Activated B cell treated with CpG ODN at 0.5 μM for 24 hours (primary cell): ENCODE measurements at regions not wholly inside any gene's neighbourhood (a gene's known extent, or its start where the extent isn't known, plus 50 kb on each side); places are given as distances from the start of the nearest gene placed in this dataset.

Experiments used
- ATAC-seq: fragments of 200-7000 bp; cut with Tn5 transposase; one replicate; pipeline ENCODE4 v1.10.0; 2021; ENCODE audit warnings: low read depth, mild to moderate bottlenecking, moderate library complexity
- CTCF ChIA-PET: fragments of 350-600 bp; sonication (Branson Sonifier 250); formaldehyde crosslinking; loops from one replicate; lab custom pipeline; 2021; ENCODE audit warnings: antibody characterized with exemption; lab: Charles Lee
- POLR2A ChIA-PET: fragments of 350-600 bp; sonication (Branson Sonifier 250); formaldehyde crosslinking; loops from one replicate; lab custom pipeline; 2021; ENCODE audit warnings: antibody characterized with exemption; lab: Charles Lee
- DNase-seq: peaks from one replicate; pipeline ENCODE4 v3.0.0; 2022
- H3K27ac Mint-ChIP-seq: one replicate; pipeline ENCODE4 v1.8.0; 2020; ENCODE audit warnings: mixed read lengths
- H3K27me3 Mint-ChIP-seq: one replicate; pipeline ENCODE4 v1.8.0; 2021; ENCODE audit warnings: mixed read lengths
- H3K36me3 Mint-ChIP-seq: one replicate; pipeline ENCODE4 v1.8.0; 2021; ENCODE audit warnings: low read depth, mixed read lengths
- H3K4me1 Mint-ChIP-seq: one replicate; pipeline ENCODE4 v1.8.0; 2021; ENCODE audit warnings: mixed read lengths
- H3K4me3 Mint-ChIP-seq: one replicate; pipeline ENCODE4 v1.8.0; 2020; ENCODE audit warnings: mild to moderate bottlenecking, mixed read lengths
- H3K9me3 Mint-ChIP-seq: one replicate; pipeline ENCODE4 v1.8.0; 2020; ENCODE audit warnings: mixed read lengths
- intact Hi-C: fragments of 100-400 bp; cut with micrococcal nuclease; formaldehyde crosslinking; loops from one replicate; pipeline ENCODE4 v1.15.1; 2024
- TF ChIP-seq, protein P1 (sequence below): fragments of 200-600 bp; IDR thresholded peaks from one replicate; pipeline ENCODE4 v1.8.0; 2022; ENCODE audit warnings: antibody characterized with exemption, mild to moderate bottlenecking

DNA sequence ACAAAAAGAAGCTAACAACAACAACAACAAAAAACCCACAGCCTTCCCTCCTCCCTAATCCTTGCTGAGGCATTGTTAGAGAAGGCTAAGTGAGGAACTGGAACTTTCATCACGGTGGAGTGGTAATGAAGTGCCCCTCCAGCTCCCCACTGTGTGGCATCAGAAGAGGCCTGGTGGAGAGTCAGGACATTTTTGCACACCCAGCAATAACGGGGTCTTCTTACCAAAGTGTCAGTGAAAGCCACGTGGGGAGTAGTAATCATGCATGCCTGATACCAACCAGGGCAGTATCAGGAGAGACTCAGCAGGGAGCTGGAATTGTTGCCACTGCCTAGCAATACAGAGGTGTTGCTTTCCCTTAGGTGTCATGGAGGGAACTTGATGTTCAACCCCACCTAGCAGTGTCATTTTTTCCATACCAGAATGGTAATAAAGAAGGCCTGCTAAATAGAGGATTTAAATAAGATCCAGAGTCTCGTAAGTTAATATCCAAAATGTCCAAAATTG is 299.7 kb upstream of the RGS6 start:
- CTCF ChIA-PET: no interaction called here
- no peaks in the 10 kb centered on the region for H3K9me3 Mint-ChIP-seq
- DNase-seq (no peak), ATAC-seq (no peak)
- POLR2A ChIA-PET: no interaction called here
- H3K27ac Mint-ChIP-seq: no peak overlapping the region
- H3K36me3 Mint-ChIP-seq: peaks cover 82% of the 10 kb centered on the region
- TF ChIP-seq, protein P1, sequence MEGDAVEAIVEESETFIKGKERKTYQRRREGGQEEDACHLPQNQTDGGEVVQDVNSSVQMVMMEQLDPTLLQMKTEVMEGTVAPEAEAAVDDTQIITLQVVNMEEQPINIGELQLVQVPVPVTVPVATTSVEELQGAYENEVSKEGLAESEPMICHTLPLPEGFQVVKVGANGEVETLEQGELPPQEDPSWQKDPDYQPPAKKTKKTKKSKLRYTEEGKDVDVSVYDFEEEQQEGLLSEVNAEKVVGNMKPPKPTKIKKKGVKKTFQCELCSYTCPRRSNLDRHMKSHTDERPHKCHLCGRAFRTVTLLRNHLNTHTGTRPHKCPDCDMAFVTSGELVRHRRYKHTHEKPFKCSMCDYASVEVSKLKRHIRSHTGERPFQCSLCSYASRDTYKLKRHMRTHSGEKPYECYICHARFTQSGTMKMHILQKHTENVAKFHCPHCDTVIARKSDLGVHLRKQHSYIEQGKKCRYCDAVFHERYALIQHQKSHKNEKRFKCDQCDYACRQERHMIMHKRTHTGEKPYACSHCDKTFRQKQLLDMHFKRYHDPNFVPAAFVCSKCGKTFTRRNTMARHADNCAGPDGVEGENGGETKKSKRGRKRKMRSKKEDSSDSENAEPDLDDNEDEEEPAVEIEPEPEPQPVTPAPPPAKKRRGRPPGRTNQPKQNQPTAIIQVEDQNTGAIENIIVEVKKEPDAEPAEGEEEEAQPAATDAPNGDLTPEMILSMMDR: no peak
- no peaks in the 10 kb centered on the region for H3K4me1 Mint-ChIP-seq
- H3K4me3 Mint-ChIP-seq: no peak overlapping the region
- H3K27me3 Mint-ChIP-seq: no peaks in the 10 kb centered on the region
- intact Hi-C loops: no loop called here

DNA sequence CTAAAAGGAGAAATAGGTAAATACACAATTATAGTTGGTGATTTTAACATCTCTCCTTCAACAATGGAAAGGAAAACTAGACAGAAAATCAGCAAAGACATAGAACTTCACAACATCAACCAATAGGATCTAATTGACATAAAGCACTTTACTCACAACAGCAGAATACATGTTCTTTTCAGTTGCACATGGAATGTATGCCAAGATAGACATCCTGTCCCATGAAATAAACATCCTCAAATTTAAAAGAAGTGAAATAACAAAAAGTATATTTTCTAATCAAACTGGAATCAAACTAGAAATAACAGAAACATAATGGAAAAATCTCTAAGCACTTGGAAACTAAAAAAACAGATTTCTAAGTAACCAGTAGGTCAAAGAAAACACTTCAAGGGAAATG is 296.2 kb upstream of the RGS6 start:
- ATAC-seq: no peak
- Mint-ChIP-seq H3K27ac (no peak overlapping the region), H3K27me3 (no peaks in the 10 kb centered on the region)

DNA sequence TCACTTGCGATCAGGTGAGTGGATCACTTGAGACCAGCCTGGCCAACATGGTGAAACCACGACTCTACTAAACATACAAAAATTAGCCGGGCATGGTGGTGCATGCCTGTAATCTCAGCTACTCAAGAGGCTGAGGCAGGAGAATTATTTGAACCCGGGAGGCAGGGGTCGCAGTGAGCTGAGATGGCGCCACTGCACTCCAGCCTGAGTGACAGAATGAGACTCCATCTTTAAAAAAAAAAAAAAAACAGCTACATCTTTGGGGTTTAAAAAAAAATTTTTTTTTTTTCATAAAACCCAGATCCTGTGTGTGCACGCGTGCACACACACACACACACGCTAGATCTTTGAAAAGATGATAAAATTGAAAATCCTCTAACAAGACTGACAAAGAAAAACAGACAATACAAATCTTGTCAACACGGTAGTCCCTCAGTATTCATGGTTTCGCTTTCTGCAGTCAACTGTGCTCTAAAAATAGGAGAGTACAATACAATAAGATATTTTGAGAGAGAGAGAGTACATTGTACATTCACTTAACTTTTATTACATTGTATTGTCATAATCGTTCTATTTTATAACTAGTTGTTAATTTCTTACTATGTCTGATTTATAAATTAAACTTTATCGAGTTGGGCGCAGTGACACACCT is 295.3 kb upstream of the RGS6 start:
- TF ChIP-seq, protein P1: no peak
- no peaks in the 10 kb centered on the region for H3K4me1 Mint-ChIP-seq
- ATAC-seq (no peak), DNase-seq (no peak)
- ChIA-PET CTCF (no interaction called here), POLR2A (interaction anchor here (0.6 kb wide), 1 partner anchor 310 kb away, joined by 5 read pairs; no protein-coding TSS in a partner anchor)
- no peak overlapping the region for H3K27ac Mint-ChIP-seq
- no peaks in the 10 kb centered on the region for H3K27me3 Mint-ChIP-seq
- peaks cover 66% of the 10 kb centered on the region for H3K36me3 Mint-ChIP-seq
- peaks cover 1% of the 10 kb centered on the region for H3K9me3 Mint-ChIP-seq
- intact Hi-C loops: no loop called here
- no peak overlapping the region for H3K4me3 Mint-ChIP-seq

More for the DNA sequence above, 296.2 kb upstream of the RGS6 start:
- TF ChIP-seq, protein P1: no peak
- intact Hi-C loops: no loop called here
- ChIA-PET CTCF (no interaction called here), POLR2A (interaction anchor here (0.6 kb wide), 1 partner anchor 309 kb away, joined by 5 read pairs; no protein-coding TSS in a partner anchor)
- Mint-ChIP-seq H3K4me1 (no peaks in the 10 kb centered on the region), H3K9me3 (no peaks in the 10 kb centered on the region), H3K4me3 (no peak overlapping the region), H3K36me3 (peaks cover 70% of the 10 kb centered on the region)
- no peak for DNase-seq

DNA sequence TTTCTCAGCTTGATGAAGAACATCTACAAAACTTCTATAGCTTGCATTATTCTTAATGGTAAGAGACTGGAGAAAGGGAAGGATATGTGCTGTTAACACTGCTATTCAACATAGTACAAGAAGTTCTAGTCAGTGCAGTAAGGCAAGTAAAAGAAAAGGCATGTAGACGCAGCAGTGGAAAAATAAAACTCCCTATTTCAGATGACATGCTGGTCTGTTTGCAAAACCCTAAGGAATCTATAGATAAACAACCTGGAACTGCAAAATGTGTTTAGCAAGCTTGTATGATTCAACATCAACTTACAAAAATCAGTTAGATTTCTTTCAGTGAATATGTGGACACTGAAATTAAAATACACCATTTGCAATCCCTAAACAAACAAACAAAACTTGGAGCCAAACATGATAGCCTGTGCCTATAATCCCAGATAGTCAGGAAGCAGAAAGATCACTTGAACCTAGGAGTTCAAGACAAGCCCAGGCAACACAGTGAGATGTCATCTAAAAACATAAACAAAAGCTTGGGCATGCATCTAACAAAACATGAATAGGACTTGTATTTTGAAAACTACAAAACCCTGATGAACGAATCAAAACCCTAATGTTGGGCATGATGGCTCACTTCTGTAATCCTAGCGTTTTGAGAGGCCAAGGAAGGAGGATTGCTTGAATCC is 293.6 kb upstream of the RGS6 start:
- no peaks in the 10 kb centered on the region for H3K27me3 Mint-ChIP-seq
- ChIA-PET POLR2A (no interaction called here), CTCF (no interaction called here)
- ATAC-seq (no peak), DNase-seq (no peak)
- H3K4me1 Mint-ChIP-seq: no peaks in the 10 kb centered on the region
- no peak overlapping the region for H3K4me3 Mint-ChIP-seq
- no peak overlapping the region for H3K27ac Mint-ChIP-seq
- peaks cover 66% of the 10 kb centered on the region for H3K36me3 Mint-ChIP-seq
- TF ChIP-seq, protein P1: no peak
- intact Hi-C loops: no loop called here
- H3K9me3 Mint-ChIP-seq: peaks cover 9% of the 10 kb centered on the region

DNA sequence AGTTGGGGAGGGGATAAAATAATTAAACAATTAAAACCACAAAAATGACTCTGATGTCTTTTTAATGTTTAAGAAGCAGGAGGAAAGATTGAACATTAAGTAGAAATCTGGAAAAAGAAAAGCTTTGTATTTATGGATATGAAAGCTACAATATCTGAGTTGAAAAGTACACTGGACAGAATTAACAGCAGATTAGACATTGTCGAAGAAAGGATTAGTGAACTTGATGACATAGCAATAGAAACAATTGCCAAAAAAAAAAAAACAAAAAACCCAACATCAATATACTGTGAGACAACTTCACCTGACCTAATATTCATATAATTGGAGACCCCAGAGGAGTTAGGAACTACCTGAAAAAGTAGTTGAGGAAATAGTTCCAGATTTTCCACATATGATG is 289.5 kb upstream of the RGS6 start:
- intact Hi-C loops: no loop called here
- CTCF ChIA-PET: no interaction called here
- Mint-ChIP-seq H3K27ac (no peak overlapping the region), H3K4me3 (no peak overlapping the region), H3K9me3 (peaks cover 9% of the 10 kb centered on the region), H3K4me1 (no peaks in the 10 kb centered on the region), H3K36me3 (peaks cover 62% of the 10 kb centered on the region), H3K27me3 (no peaks in the 10 kb centered on the region)
- TF ChIP-seq, protein P1: no peak
- no peak for DNase-seq
- POLR2A ChIA-PET: no interaction called here
- ATAC-seq: no peak
